HUES6 (cell line): ENCODE measurements at regions not wholly inside any gene's neighbourhood (a gene's known extent, or its start where the extent isn't known, plus 50 kb on each side); places are given as distances from the start of the nearest gene placed in this dataset.
A peak's percentile ranks its signal among the peaks of the same experiment; 100 is the strongest.

Experiments
- H3K27ac ChIP-seq: 2 replicates; pipeline ENCODE4 v1.7.0; 2013; ENCODE audit warnings: low read depth, mild to moderate bottlenecking, low read length, inconsistent platforms
- H3K27me3 ChIP-seq: 2 replicates; pipeline ENCODE4 v1.6.1; 2013; ENCODE audit warnings: low read length; ENCODE audit not compliant: control insufficient read depth, insufficient read depth
- H3K36me3 ChIP-seq: 2 replicates; pipeline ENCODE4 v1.6.1; 2013; ENCODE audit warnings: low read length; ENCODE audit not compliant: control insufficient read depth, insufficient read depth
- H3K4me1 ChIP-seq: 2 replicates; pipeline ENCODE4 v1.6.1; 2013; ENCODE audit warnings: low read length; ENCODE audit not compliant: control insufficient read depth, insufficient read depth
- H3K4me3 ChIP-seq: 2 replicates; pipeline ENCODE4 v1.5.1; 2013; ENCODE audit warnings: low read depth, low read length
- H3K9ac ChIP-seq: one replicate; pipeline ENCODE4 v1.6.1; 2013; ENCODE audit warnings: mild to moderate bottlenecking, low read length
- H3K9me3 ChIP-seq: 2 replicates; pipeline ENCODE4 v1.6.1; 2013; ENCODE audit warnings: low read depth, low read length; ENCODE audit not compliant: control insufficient read depth, insufficient read depth

GRCh38 chr3:16658004-16658924 lies 53.0 kb upstream of the DAZL start:
- Histone ChIP-seq H3K27ac (peak overlapping the region; percentile 81), H3K4me3 (0 out of 2 replicates have a peak overlapping the region, but pooled peaks have one; percentile 19)

GRCh38 chr3:16658925-16659793 lies 53.9 kb upstream of the DAZL start:
- Histone ChIP-seq H3K4me1 (peaks cover 37% of the 10 kb centered on the region), H3K36me3 (no peaks in the 10 kb centered on the region), H3K9ac (peak overlapping the region; percentile 13), H3K9me3 (peaks cover 27% of the 10 kb centered on the region), H3K4me3 (0 out of 2 replicates have a peak overlapping the region, but pooled peaks have one; percentile 19), H3K27ac (peak overlapping the region; percentile 81), H3K27me3 (no peaks in the 10 kb centered on the region)

More at GRCh38 chr3:16658004-16658924, 53.0 kb upstream of the DAZL start:
- Histone ChIP-seq H3K27me3 (no peaks in the 10 kb centered on the region), H3K36me3 (no peaks in the 10 kb centered on the region), H3K9me3 (peaks cover 27% of the 10 kb centered on the region), H3K4me1 (peaks cover 30% of the 10 kb centered on the region), H3K9ac (peak overlapping the region; percentile 21)

GRCh38 chr3:16663854-16664712 lies 58.9 kb upstream of the DAZL start:
- H3K27me3 ChIP-seq = no peaks in the 10 kb centered on the region
- peaks cover 25% of the 10 kb centered on the region for H3K9me3 ChIP-seq
- no peak overlapping the region for H3K4me3 ChIP-seq
- no peaks in the 10 kb centered on the region for H3K36me3 ChIP-seq
- H3K9ac ChIP-seq = peak overlapping the region; percentile 57
- H3K27ac ChIP-seq = peak overlapping the region; percentile 87
- peaks cover 27% of the 10 kb centered on the region for H3K4me1 ChIP-seq

- H3K9ac ChIP-seq = peak overlapping the region; percentile 57
- H3K4me1 ChIP-seq = peaks cover 24% of the 10 kb centered on the region
- H3K27ac ChIP-seq = peak overlapping the region; percentile 87; the same call in 1 of the 2 replicates
These were observed 60.1 kb upstream of the DAZL start for GRCh38 chr3:16665282-16665741.

GRCh38 chr3:16666206-16666605 lies 61.0 kb upstream of the DAZL start:
- no peak overlapping the region for H3K9ac ChIP-seq
- no peaks in the 10 kb centered on the region for H3K36me3 ChIP-seq
- H3K4me3 ChIP-seq = no peak overlapping the region
- no peaks in the 10 kb centered on the region for H3K27me3 ChIP-seq
- H3K27ac ChIP-seq = no peak overlapping the region
- H3K9me3 ChIP-seq = peaks cover 9% of the 10 kb centered on the region
- peaks cover 33% of the 10 kb centered on the region for H3K4me1 ChIP-seq

More at GRCh38 chr3:16665282-16665741, 60.1 kb upstream of the DAZL start:
- Histone ChIP-seq H3K9me3 (peaks cover 17% of the 10 kb centered on the region), H3K4me3 (no peak overlapping the region), H3K36me3 (no peaks in the 10 kb centered on the region), H3K27me3 (no peaks in the 10 kb centered on the region)

- H3K9me3 ChIP-seq = no peaks in the 10 kb centered on the region; the same call in 1 of the 2 replicates
- H3K4me1 ChIP-seq = peaks cover 47% of the 10 kb centered on the region
- no peaks in the 10 kb centered on the region for H3K36me3 ChIP-seq
- H3K27me3 ChIP-seq = no peaks in the 10 kb centered on the region
- H3K4me3 ChIP-seq = no peak overlapping the region
- H3K27ac ChIP-seq = no peak overlapping the region
- H3K9ac ChIP-seq = no peak overlapping the region
These were observed 62.4 kb upstream of the DAZL start for GRCh38 chr3:16667633-16668032.

GRCh38 chr3:16668776-16669545 lies 63.7 kb upstream of the DAZL start:
- H3K36me3 ChIP-seq = no peaks in the 10 kb centered on the region
- peaks cover 42% of the 10 kb centered on the region for H3K4me1 ChIP-seq
- H3K9me3 ChIP-seq = no peaks in the 10 kb centered on the region; the same call in 1 of the 2 replicates
- no peak overlapping the region for H3K9ac ChIP-seq
- no peak overlapping the region for H3K27ac ChIP-seq
- H3K27me3 ChIP-seq = no peaks in the 10 kb centered on the region
- H3K4me3 ChIP-seq = no peak overlapping the region

GRCh38 chr3:16670191-16670590 lies 65.0 kb upstream of the DAZL start:
- no peaks in the 10 kb centered on the region for H3K27me3 ChIP-seq
- H3K9ac ChIP-seq = no peak overlapping the region
- H3K4me1 ChIP-seq = peaks cover 31% of the 10 kb centered on the region
- H3K27ac ChIP-seq = peak overlapping the region; percentile 53; the same call in 1 of the 2 replicates
- peaks cover 2% of the 10 kb centered on the region; the same call in 1 of the 2 replicates for H3K36me3 ChIP-seq
- H3K9me3 ChIP-seq = peaks cover 8% of the 10 kb centered on the region
- no peak overlapping the region for H3K4me3 ChIP-seq

GRCh38 chr3:16671690-16672089 lies 66.5 kb upstream of the DAZL start:
- H3K36me3 ChIP-seq = peaks cover 4% of the 10 kb centered on the region; the same call in 1 of the 2 replicates
- H3K4me1 ChIP-seq = peaks cover 28% of the 10 kb centered on the region
- H3K27ac ChIP-seq = peak overlapping the region; percentile 53
- no peak overlapping the region for H3K4me3 ChIP-seq
- no peaks in the 10 kb centered on the region for H3K27me3 ChIP-seq
- peaks cover 23% of the 10 kb centered on the region for H3K9me3 ChIP-seq
- H3K9ac ChIP-seq = no peak overlapping the region
